Hematopoietic multipotent progenitor cell treated with erythropoietin and hydrocortisone succinate and interleukin-3 and kit ligand, for 6 days (in vitro differentiated cells): ENCODE measurements at regions not wholly inside any gene's neighbourhood (a gene's known extent, or its start where the extent isn't known, plus 50 kb on each side); places are given as distances from the start of the nearest gene placed in this dataset.
"Not testable (repeated sequence)": the region's sequence is repeated elsewhere in the genome, so short reads cannot be mapped to it uniquely, and the experiment has no call there.

Source experiments
- DNase-seq: peaks from one replicate; pipeline ENCODE4 v3.0.0-alpha.2; 2015

- DNase-seq, result no peak
These were observed 1656.9 kb downstream of the MRPL39 start for GRCh38 chr21:23950344-23950743.

GRCh38 chr21:23949493-23949892 is 1657.8 kb downstream of the MRPL39 start:
- DNase-seq, result no peak

GRCh38 chr21:23939369-23940065 is 1667.8 kb downstream of the MRPL39 start:
- DNase-seq, result no peak

GRCh38 chr21:23936991-23937390 is 1670.3 kb downstream of the MRPL39 start:
- no peak for DNase-seq

- peak; percentile 52 for DNase-seq
These were observed 1671.1 kb downstream of the MRPL39 start for GRCh38 chr21:23936224-23936623.

GRCh38 chr21:23930565-23930964 is 1676.7 kb downstream of the MRPL39 start:
- DNase-seq, result no peak

- not testable (repeated sequence) for DNase-seq
These were observed 1680.9 kb downstream of the MRPL39 start for GRCh38 chr21:23926430-23926829.

- no peak for DNase-seq
These were observed 1685.4 kb downstream of the MRPL39 start for GRCh38 chr21:23921670-23922418.

GRCh38 chr21:23900727-23901126 is 1706.6 kb downstream of the MRPL39 start:
- DNase-seq, result no peak

- no peak for DNase-seq
These were observed 1707.7 kb downstream of the MRPL39 start for GRCh38 chr21:23899561-23899960.

GRCh38 chr21:23890652-23891051 is 1716.6 kb downstream of the MRPL39 start:
- DNase-seq, result peak; percentile 75

- peak; percentile 47 for DNase-seq
These were observed 1719.5 kb downstream of the MRPL39 start for GRCh38 chr21:23887725-23888306.

GRCh38 chr21:23886828-23887724 is 1720.2 kb downstream of the MRPL39 start:
- no peak for DNase-seq

- no peak for DNase-seq
These were observed 1725.5 kb downstream of the MRPL39 start for GRCh38 chr21:23881783-23882182.

GRCh38 chr21:23876925-23877558 is 1730.2 kb downstream of the MRPL39 start:
- DNase-seq, result no peak

GRCh38 chr21:23874271-23874670 is 1733.0 kb downstream of the MRPL39 start:
- DNase-seq, result no peak

GRCh38 chr21:23861911-23862504 is 1745.3 kb downstream of the MRPL39 start:
- peak; percentile 17 for DNase-seq

GRCh38 chr21:23858878-23859277 is 1748.4 kb downstream of the MRPL39 start:
- DNase-seq, result peak; percentile 32

- DNase-seq, result peak; percentile 67
These were observed 1753.4 kb downstream of the MRPL39 start for GRCh38 chr21:23853796-23854379.

- DNase-seq, result no peak
These were observed 1769.7 kb downstream of the MRPL39 start for GRCh38 chr21:23837564-23837963.

GRCh38 chr21:23822760-23823159 is 1784.5 kb downstream of the MRPL39 start:
- no peak for DNase-seq

- DNase-seq, result no peak
These were observed 1789.9 kb downstream of the MRPL39 start for GRCh38 chr21:23817337-23817736.
